ENCODE measurements at regions not wholly inside any gene's neighbourhood (a gene's known extent, or its start where the extent isn't known, plus 50 kb on each side); places are given as distances from the start of the nearest gene placed in this dataset.

DNA sequence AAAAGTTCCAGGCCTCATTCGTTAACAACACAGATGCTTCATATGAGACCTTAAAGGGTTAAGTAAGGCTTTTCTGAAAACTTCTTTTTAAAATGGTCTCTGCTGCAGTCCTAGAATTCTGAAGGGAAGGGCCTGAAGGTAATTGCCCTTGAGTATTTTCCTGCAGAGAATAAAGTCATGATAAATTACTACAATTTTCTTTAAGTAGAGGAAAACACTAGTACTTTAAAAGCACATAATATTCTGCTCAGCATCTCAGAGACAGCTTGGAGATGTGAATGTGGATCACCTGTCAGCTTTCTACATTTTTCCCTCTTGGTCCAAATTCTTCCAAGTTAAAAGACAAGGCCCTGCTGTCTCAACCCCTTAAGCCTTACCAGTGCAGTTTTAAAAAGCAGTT, 419.5 kb downstream of the MFSD1 start:
- CTCF ChIA-PET = no interaction called here
- DNase-seq (ENCODE audit: low read depth, low spot score) = no peak
- no peak overlapping the region for H3K4me3 ChIP-seq (ENCODE audit: low read depth, low read length)
- no peak for TF ChIP-seq CTCF (IDR thresholded peaks at IDR 0.05; ENCODE audit: insufficient read depth, low read length, missing control alignments)
- POLR2A ChIA-PET = no interaction called here

DNA sequence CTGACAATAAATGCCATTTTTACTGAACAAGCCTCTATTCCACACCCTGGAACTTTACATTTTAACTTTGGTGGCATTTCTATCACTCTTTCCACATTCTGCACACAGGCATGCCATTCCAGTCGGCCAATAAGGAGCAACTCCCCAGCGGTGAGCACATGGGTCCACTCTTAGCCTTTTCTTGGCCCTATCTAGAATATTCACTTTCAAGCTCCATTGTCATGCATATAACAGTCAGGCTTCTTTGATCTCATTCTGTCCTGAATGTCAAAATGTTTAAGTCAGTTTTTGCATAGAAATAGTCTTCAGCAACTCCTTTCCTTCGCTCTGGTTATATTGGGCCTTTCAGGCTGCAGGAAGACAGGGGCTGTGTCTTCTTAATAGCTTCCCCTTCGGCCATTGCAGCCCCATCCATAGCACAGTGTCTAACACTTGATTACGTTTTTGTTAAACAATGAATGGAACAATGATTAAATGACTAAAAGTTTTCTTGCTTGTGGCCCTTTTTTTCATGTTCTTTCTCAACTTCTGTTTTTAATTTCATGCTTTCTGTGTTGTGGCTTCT, 427.3 kb downstream of the MFSD1 start:
- ChIA-PET POLR2A (no interaction called here), CTCF (interaction anchor here (1.0 kb wide), 1 partner anchor 20 kb away, joined by 3 read pairs; no protein-coding TSS in a partner anchor)
- no peak for DNase-seq (ENCODE audit: low read depth, low spot score)
- no peak overlapping the region for H3K4me3 ChIP-seq (ENCODE audit: low read depth, low read length)
- no peak for TF ChIP-seq CTCF (IDR thresholded peaks at IDR 0.05; ENCODE audit: insufficient read depth, low read length, missing control alignments)

- ChIA-PET CTCF (no interaction called here), POLR2A (no interaction called here)
- DNase-seq (ENCODE audit: low read depth, low spot score) = no peak
- no peak for TF ChIP-seq CTCF (IDR thresholded peaks at IDR 0.05; ENCODE audit: insufficient read depth, low read length, missing control alignments)
- H3K4me3 ChIP-seq (ENCODE audit: low read depth, low read length) = no peak overlapping the region
Observed at GRCh38 chr3:159232966-159233365, 431.1 kb downstream of the MFSD1 start.

GRCh38 chr3:159233734-159234133, 431.9 kb downstream of the MFSD1 start:
- no peak overlapping the region for H3K4me3 ChIP-seq (ENCODE audit: low read depth, low read length)
- DNase-seq (ENCODE audit: low read depth, low spot score) = no peak
- ChIA-PET POLR2A (no interaction called here), CTCF (no interaction called here)
- TF ChIP-seq CTCF (IDR thresholded peaks at IDR 0.05; ENCODE audit: insufficient read depth, low read length, missing control alignments) = no peak

- CTCF ChIA-PET = no interaction called here
- peak; percentile 24 for DNase-seq (ENCODE audit: low read depth, low spot score)
- H3K4me3 ChIP-seq (ENCODE audit: low read depth, low read length) = no peak overlapping the region
- no peak for TF ChIP-seq CTCF (IDR thresholded peaks at IDR 0.05; ENCODE audit: insufficient read depth, low read length, missing control alignments)
- POLR2A ChIA-PET = no interaction called here
Observed at GRCh38 chr3:159234306-159234705, 432.5 kb downstream of the MFSD1 start.

DNA sequence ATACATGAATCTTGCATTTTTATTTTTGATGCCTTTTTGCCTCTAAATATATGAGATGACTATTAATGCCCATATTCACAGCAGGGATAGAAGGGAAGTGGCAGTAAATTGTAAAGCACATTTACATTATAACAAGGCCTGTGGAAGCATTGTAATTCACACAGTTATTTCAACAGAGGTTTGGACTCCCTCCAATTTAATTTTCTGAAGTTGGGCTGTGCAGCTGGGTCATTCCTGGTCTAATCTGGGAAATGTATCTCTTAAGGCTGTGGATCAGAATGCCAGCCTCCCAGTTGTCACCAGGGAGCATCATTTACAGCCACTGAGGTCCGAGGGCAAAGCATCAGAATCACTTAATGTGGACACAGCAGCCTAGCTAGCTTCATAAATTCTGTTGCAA, 434.5 kb downstream of the MFSD1 start:
- ChIA-PET POLR2A (no interaction called here), CTCF (interaction anchor here (1.3 to 1.9 kb wide), 2 partner anchors 16 to 319 kb away, joined by 3 to 6 read pairs; no protein-coding TSS in a partner anchor)
- no peak for TF ChIP-seq CTCF (IDR thresholded peaks at IDR 0.05; ENCODE audit: insufficient read depth, low read length, missing control alignments)
- no peak for DNase-seq (ENCODE audit: low read depth, low spot score)
- H3K4me3 ChIP-seq (ENCODE audit: low read depth, low read length) = no peak overlapping the region

All from AG04449 (cell line).